GM23338 (cell line): ENCODE measurements at regions not wholly inside any gene's neighbourhood (a gene's known extent, or its start where the extent isn't known, plus 50 kb on each side); places are given as distances from the start of the nearest gene placed in this dataset.

Source experiments
- ATAC-seq: fragments of 200-7000 bp; cut with Tn5 transposase; 3 replicates; pipeline ENCODE4 v1.9.1; 2020
- DNase-seq: peaks from one replicate; pipeline ENCODE4 v3.0.0-alpha.2; 2015; ENCODE audit warnings: low spot score
- H2AFZ ChIP-seq: fragments of 200-600 bp; sonication (generic); 2 replicates; pipeline ENCODE4 v1.8.0; 2016; ENCODE audit warnings: antibody characterized with exemption, mild to moderate bottlenecking, moderate library complexity
- H3F3A ChIP-seq: fragments of 200-600 bp; sonication (generic); replicated peaks from 2 replicates; pipeline ENCODE4 v1.8.0; 2017; ENCODE audit warnings: antibody characterized with exemption, mixed run types, low read depth
- H3K27ac ChIP-seq: fragments of 200-600 bp; sonication (generic); 2 replicates; pipeline ENCODE4 v1.6.1; 2016; ENCODE audit warnings: low read depth
- H3K27me3 ChIP-seq: fragments of 200-600 bp; sonication (generic); 2 replicates; pipeline ENCODE4 v1.8.0; 2016; ENCODE audit warnings: mild to moderate bottlenecking, mixed run types, moderate library complexity; ENCODE audit not compliant: insufficient read depth
- H3K36me3 ChIP-seq: fragments of 200-600 bp; sonication (generic); 2 replicates; pipeline ENCODE4 v1.8.0; 2016; ENCODE audit warnings: mild to moderate bottlenecking; ENCODE audit not compliant: insufficient read depth
- H3K4me1 ChIP-seq: fragments of 200-600 bp; sonication (generic); 2 replicates; pipeline ENCODE4 v1.8.0; 2016; ENCODE audit warnings: mild to moderate bottlenecking, moderate library complexity; ENCODE audit not compliant: insufficient read depth
- H3K4me2 ChIP-seq: fragments of 200-600 bp; sonication (generic); 2 replicates; pipeline ENCODE4 v1.7.1; 2017; ENCODE audit warnings: mixed run types
- H3K4me3 ChIP-seq: fragments of 200-600 bp; sonication (generic); 2 replicates; pipeline ENCODE4 v1.6.1; 2016; ENCODE audit warnings: mixed run types
- H3K79me2 ChIP-seq: fragments of 200-600 bp; sonication (generic); replicated peaks from 2 replicates; pipeline ENCODE4 v1.8.0; 2017; ENCODE audit warnings: mild to moderate bottlenecking; ENCODE audit not compliant: insufficient read depth
- H3K9me2 ChIP-seq: fragments of 200-600 bp; sonication (generic); 2 replicates; pipeline ENCODE4 v1.8.0; 2017; ENCODE audit not compliant: insufficient read depth
- H4K20me1 ChIP-seq: fragments of 200-600 bp; sonication (generic); replicated peaks from 2 replicates; pipeline ENCODE4 v1.8.0; 2017; ENCODE audit warnings: mild to moderate bottlenecking; ENCODE audit not compliant: insufficient read depth
- H3K27ac Mint-ChIP-seq: 2 replicates; pipeline ENCODE4 v1.8.0; 2020; ENCODE audit warnings: inconsistent platforms, mild to moderate bottlenecking, moderate library complexity, mixed read lengths
- H3K27me3 Mint-ChIP-seq: 3 replicates; pipeline ENCODE4 v1.8.0; 2022; ENCODE audit warnings: low read depth, mild to moderate bottlenecking, moderate library complexity, mixed read lengths, inconsistent platforms; ENCODE audit not compliant: insufficient read depth, poor library complexity
- H3K36me3 Mint-ChIP-seq: 3 replicates; pipeline ENCODE4 v1.8.0; 2021; ENCODE audit warnings: low read depth, mild to moderate bottlenecking, inconsistent platforms, moderate library complexity, mixed read lengths
- H3K4me1 Mint-ChIP-seq: 3 replicates; pipeline ENCODE4 v1.8.0; 2020; ENCODE audit warnings: mild to moderate bottlenecking, inconsistent platforms, mixed read lengths
- H3K4me3 Mint-ChIP-seq: 3 replicates; pipeline ENCODE4 v1.8.0; 2021; ENCODE audit warnings: moderate library complexity, mild to moderate bottlenecking, inconsistent platforms, mixed read lengths
- H3K9me3 Mint-ChIP-seq: 3 replicates; pipeline ENCODE4 v1.8.0; 2020; ENCODE audit warnings: moderate library complexity, mild to moderate bottlenecking, inconsistent platforms, mixed read lengths
- CREB1 ChIP-seq: fragments of 250-450 bp; sonication (Bioruptor Pico); IDR thresholded peaks from 2 replicates; pipeline ENCODE4 v1.5.0; 2020; ENCODE audit warnings: low read depth, mild to moderate bottlenecking, moderate library complexity
- EZH2phosphoT487 ChIP-seq: fragments of 200-600 bp; sonication (generic); IDR thresholded peaks from one replicate; pipeline ENCODE4 v1.8.1; 2018; ENCODE audit warnings: antibody characterized with exemption; ENCODE audit not compliant: unreplicated experiment
- JUNB ChIP-seq: IDR thresholded peaks from one replicate; pipeline ENCODE4 v1.6.1; 2016; ENCODE audit warnings: antibody characterized with exemption; ENCODE audit not compliant: unreplicated experiment
- NANOG ChIP-seq: IDR thresholded peaks from 2 replicates; pipeline ENCODE4 v1.6.1; 2016; ENCODE audit warnings: antibody characterized with exemption, borderline replicate concordance
- ZNF114 ChIP-seq: fragments of 250-450 bp; sonication (Bioruptor Pico); IDR thresholded peaks from 2 replicates; pipeline ENCODE4 v1.5.0; 2020; ENCODE audit warnings: mild to moderate bottlenecking, moderate library complexity
- ZNF331 ChIP-seq: fragments of 250-450 bp; sonication (Bioruptor Pico); IDR thresholded peaks from 2 replicates; pipeline ENCODE4 v1.5.0; 2020; ENCODE audit warnings: low read depth, mild to moderate bottlenecking, moderate library complexity
- TF ChIP-seq, protein P1 (sequence below): IDR thresholded peaks from one replicate; pipeline ENCODE4 v1.6.1; 2018; ENCODE audit warnings: antibody characterized with exemption; ENCODE audit not compliant: unreplicated experiment
- TF ChIP-seq, protein P2 (sequence below): IDR thresholded peaks from 2 replicates; pipeline ENCODE4 v1.6.1; 2016; ENCODE audit warnings: antibody characterized with exemption
- TF ChIP-seq, protein P3 (sequence below), 2 experiments: fragments of 200-600 bp in 1 of 2; sonication (generic) in 1 of 2; conservative IDR thresholded peaks; 2 replicates each; pipeline versions ENCODE4 v1.5.1 to v1.6.1; 2016 to 2017; ENCODE audit warnings: antibody characterized with exemption in 2 of 2, low read depth in 2 of 2, mild to moderate bottlenecking in 2 of 2, moderate library complexity in 1 of 2

DNA sequence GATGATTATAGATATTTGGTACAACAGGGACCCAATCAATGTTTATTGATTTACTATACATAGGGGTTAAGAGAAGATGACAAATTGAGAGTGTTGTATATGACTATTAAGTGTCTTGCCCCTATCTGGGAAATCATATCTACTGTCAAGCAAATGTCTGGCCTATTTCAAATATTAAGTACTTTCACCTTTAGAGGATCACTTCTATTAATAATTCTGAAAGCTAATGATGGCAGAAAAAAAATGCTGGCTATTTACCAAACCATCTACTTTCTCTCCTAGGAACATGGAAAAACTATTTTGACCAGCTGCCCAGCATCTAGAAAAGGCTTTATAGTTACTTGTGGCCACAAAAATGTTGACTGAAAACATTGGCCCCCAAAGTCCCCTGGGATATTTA lies 632.3 kb upstream of the ZNF385D start:
- Histone ChIP-seq H3K36me3 (no peaks in the 10 kb centered on the region), H2AFZ (no peak overlapping the region), H3K4me1 (no peaks in the 10 kb centered on the region), H3K4me2 (no peak overlapping the region), H4K20me1 (no peaks in the 10 kb centered on the region), H3F3A (no peaks in the 10 kb centered on the region), H3K9me2 (no peaks in the 10 kb centered on the region), H3K79me2 (no peaks in the 10 kb centered on the region), H3K4me3 (no peak overlapping the region), H3K27me3 (no peaks in the 10 kb centered on the region), H3K27ac (no peak overlapping the region)
- TF ChIP-seq ZNF114 (CRISPR knock-in tag), result no peak
- TF ChIP-seq, protein P1, sequence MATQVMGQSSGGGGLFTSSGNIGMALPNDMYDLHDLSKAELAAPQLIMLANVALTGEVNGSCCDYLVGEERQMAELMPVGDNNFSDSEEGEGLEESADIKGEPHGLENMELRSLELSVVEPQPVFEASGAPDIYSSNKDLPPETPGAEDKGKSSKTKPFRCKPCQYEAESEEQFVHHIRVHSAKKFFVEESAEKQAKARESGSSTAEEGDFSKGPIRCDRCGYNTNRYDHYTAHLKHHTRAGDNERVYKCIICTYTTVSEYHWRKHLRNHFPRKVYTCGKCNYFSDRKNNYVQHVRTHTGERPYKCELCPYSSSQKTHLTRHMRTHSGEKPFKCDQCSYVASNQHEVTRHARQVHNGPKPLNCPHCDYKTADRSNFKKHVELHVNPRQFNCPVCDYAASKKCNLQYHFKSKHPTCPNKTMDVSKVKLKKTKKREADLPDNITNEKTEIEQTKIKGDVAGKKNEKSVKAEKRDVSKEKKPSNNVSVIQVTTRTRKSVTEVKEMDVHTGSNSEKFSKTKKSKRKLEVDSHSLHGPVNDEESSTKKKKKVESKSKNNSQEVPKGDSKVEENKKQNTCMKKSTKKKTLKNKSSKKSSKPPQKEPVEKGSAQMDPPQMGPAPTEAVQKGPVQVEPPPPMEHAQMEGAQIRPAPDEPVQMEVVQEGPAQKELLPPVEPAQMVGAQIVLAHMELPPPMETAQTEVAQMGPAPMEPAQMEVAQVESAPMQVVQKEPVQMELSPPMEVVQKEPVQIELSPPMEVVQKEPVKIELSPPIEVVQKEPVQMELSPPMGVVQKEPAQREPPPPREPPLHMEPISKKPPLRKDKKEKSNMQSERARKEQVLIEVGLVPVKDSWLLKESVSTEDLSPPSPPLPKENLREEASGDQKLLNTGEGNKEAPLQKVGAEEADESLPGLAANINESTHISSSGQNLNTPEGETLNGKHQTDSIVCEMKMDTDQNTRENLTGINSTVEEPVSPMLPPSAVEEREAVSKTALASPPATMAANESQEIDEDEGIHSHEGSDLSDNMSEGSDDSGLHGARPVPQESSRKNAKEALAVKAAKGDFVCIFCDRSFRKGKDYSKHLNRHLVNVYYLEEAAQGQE, result no peak
- TF ChIP-seq, protein P2, sequence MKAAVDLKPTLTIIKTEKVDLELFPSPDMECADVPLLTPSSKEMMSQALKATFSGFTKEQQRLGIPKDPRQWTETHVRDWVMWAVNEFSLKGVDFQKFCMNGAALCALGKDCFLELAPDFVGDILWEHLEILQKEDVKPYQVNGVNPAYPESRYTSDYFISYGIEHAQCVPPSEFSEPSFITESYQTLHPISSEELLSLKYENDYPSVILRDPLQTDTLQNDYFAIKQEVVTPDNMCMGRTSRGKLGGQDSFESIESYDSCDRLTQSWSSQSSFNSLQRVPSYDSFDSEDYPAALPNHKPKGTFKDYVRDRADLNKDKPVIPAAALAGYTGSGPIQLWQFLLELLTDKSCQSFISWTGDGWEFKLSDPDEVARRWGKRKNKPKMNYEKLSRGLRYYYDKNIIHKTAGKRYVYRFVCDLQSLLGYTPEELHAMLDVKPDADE, result no peak
- no peak for TF ChIP-seq ZNF331
- no peak for TF ChIP-seq CREB1 (CRISPR knock-in tag)
- ATAC-seq (no peak), DNase-seq (no peak)
- Mint-ChIP-seq H3K4me3 (no peak overlapping the region), H3K9me3 (no peaks in the 10 kb centered on the region), H3K36me3 (no peaks in the 10 kb centered on the region), H3K27me3 (peaks cover 3% of the 10 kb centered on the region), H3K4me1 (no peaks in the 10 kb centered on the region), H3K27ac (no peak overlapping the region)

DNA sequence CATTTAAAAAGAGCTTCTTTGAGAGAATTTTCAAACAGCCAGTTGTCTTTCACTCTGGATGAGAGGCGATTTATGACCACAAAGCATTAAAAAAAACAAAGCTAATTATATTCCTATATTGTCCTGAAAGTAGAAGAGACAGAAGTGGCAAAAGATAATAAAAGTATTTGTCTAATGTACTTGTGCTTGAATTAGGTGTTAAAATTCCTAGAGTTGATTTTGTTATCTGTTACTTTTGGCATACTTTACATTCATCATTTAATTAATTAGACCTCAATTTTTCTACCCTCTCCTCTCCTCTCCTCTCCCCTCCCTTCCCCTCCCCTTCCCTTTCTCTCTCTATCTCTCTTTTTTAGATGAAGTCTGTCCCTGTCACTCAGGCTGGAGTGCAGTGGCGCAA lies 635.1 kb upstream of the ZNF385D start:
- no peaks in the 10 kb centered on the region for H3K27me3 ChIP-seq

DNA sequence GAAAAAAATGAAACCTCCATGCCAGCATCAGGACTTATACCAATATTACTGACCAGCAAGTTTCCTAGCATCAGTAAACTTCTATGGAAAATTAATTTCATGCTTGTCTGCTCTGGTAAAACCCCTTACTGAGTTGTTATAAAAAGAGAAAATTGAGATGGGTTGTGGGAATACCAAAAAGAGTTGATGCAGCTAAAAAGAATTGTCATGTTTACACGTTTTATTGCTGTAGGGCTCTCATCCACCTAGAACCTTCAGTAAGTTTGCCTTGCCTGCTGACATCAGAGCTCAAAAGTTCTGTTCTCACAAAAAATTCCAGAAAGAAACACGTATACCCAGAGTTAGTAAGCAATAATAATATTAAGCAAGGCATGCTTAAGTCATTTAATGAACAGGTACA lies 641.3 kb upstream of the ZNF385D start:
- H3K4me3 Mint-ChIP-seq, result no peak overlapping the region
- H3K4me1 ChIP-seq, result no peaks in the 10 kb centered on the region
- H3F3A ChIP-seq, result no peaks in the 10 kb centered on the region
- no peak overlapping the region for H3K4me3 ChIP-seq
- no peaks in the 10 kb centered on the region for H3K36me3 Mint-ChIP-seq
- H4K20me1 ChIP-seq, result no peaks in the 10 kb centered on the region
- DNase-seq (no peak), ATAC-seq (no peak)
- H3K4me2 ChIP-seq, result no peak overlapping the region
- no peaks in the 10 kb centered on the region for H3K79me2 ChIP-seq
- H3K27me3 Mint-ChIP-seq, result no peaks in the 10 kb centered on the region
- no peak overlapping the region for H2AFZ ChIP-seq
- no peak overlapping the region for H3K27ac ChIP-seq
- H3K9me2 ChIP-seq, result no peaks in the 10 kb centered on the region
- H3K4me1 Mint-ChIP-seq, result no peaks in the 10 kb centered on the region
- no peaks in the 10 kb centered on the region for H3K27me3 ChIP-seq
- no peaks in the 10 kb centered on the region for H3K9me3 Mint-ChIP-seq
- H3K27ac Mint-ChIP-seq, result no peak overlapping the region
- no peaks in the 10 kb centered on the region for H3K36me3 ChIP-seq
- TF ChIP-seq NANOG, result no peak
- TF ChIP-seq ZNF114 (CRISPR knock-in tag), result no peak
- TF ChIP-seq EZH2phosphoT487, result no peak
- no peak for TF ChIP-seq JUNB
- TF ChIP-seq, protein P1, result no peak
- no peak for TF ChIP-seq ZNF331
- TF ChIP-seq, protein P3, sequence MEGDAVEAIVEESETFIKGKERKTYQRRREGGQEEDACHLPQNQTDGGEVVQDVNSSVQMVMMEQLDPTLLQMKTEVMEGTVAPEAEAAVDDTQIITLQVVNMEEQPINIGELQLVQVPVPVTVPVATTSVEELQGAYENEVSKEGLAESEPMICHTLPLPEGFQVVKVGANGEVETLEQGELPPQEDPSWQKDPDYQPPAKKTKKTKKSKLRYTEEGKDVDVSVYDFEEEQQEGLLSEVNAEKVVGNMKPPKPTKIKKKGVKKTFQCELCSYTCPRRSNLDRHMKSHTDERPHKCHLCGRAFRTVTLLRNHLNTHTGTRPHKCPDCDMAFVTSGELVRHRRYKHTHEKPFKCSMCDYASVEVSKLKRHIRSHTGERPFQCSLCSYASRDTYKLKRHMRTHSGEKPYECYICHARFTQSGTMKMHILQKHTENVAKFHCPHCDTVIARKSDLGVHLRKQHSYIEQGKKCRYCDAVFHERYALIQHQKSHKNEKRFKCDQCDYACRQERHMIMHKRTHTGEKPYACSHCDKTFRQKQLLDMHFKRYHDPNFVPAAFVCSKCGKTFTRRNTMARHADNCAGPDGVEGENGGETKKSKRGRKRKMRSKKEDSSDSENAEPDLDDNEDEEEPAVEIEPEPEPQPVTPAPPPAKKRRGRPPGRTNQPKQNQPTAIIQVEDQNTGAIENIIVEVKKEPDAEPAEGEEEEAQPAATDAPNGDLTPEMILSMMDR (conservative IDR thresholded peaks at IDR 0.05; ENCODE audit: low read depth in 2 of 2), result no peak
- no peak for TF ChIP-seq CREB1 (CRISPR knock-in tag)

More for the DNA sequence above, 635.1 kb upstream of the ZNF385D start:
- ATAC-seq (no peak), DNase-seq (no peak)
- Mint-ChIP-seq H3K4me3 (no peak overlapping the region), H3K27ac (no peak overlapping the region), H3K36me3 (no peaks in the 10 kb centered on the region), H3K27me3 (peaks cover 3% of the 10 kb centered on the region), H3K4me1 (no peaks in the 10 kb centered on the region), H3K9me3 (no peaks in the 10 kb centered on the region)
- Histone ChIP-seq H3F3A (no peaks in the 10 kb centered on the region), H3K27ac (no peak overlapping the region), H3K36me3 (no peaks in the 10 kb centered on the region), H3K4me1 (no peaks in the 10 kb centered on the region), H3K4me2 (no peak overlapping the region), H3K9me2 (no peaks in the 10 kb centered on the region), H2AFZ (no peak overlapping the region), H3K4me3 (no peak overlapping the region), H3K79me2 (no peaks in the 10 kb centered on the region), H4K20me1 (no peaks in the 10 kb centered on the region)
- no peak for TF ChIP-seq ZNF331
